ENCODE measurements at regions not wholly inside any gene's neighbourhood (a gene's known extent, or its start where the extent isn't known, plus 50 kb on each side); places are given as distances from the start of the nearest gene placed in this dataset.

GRCh38 chr4:173761938-173762337 lies 231.9 kb upstream of the HAND2 start:
- Histone ChIP-seq H3K27me3 (ENCODE audit: insufficient read depth, low read length, poor library complexity, severe bottlenecking) (no peaks in the 10 kb centered on the region), H3F3A (ENCODE audit: low read depth) (no peaks in the 10 kb centered on the region), H3K9me2 (replicated peaks; ENCODE audit: low read depth, low read length) (no peaks in the 10 kb centered on the region), H3K9me3 (ENCODE audit: insufficient read depth, low read depth, low read length) (no peaks in the 10 kb centered on the region), H3K4me2 (ENCODE audit: low read depth, low read length, poor library complexity, severe bottlenecking) (no peak overlapping the region), H2AFZ (ENCODE audit: low read length) (no peak overlapping the region), H3K36me3 (ENCODE audit: insufficient read depth, low read length) (no peaks in the 10 kb centered on the region), H3K9ac (ENCODE audit: low read depth, low read length, poor library complexity, severe bottlenecking) (no peak overlapping the region), H3K4me3 (ENCODE audit: low read length, poor library complexity, severe bottlenecking) (no peak overlapping the region), H3K79me2 (ENCODE audit: insufficient read depth, low read length) (no peaks in the 10 kb centered on the region), H3K4me1 (ENCODE audit: insufficient read depth, low read length, poor library complexity, severe bottlenecking) (no peaks in the 10 kb centered on the region), H4K20me1 (ENCODE audit: insufficient read depth, low read length, poor library complexity, severe bottlenecking) (no peaks in the 10 kb centered on the region)
- TF ChIP-seq, protein P1, sequence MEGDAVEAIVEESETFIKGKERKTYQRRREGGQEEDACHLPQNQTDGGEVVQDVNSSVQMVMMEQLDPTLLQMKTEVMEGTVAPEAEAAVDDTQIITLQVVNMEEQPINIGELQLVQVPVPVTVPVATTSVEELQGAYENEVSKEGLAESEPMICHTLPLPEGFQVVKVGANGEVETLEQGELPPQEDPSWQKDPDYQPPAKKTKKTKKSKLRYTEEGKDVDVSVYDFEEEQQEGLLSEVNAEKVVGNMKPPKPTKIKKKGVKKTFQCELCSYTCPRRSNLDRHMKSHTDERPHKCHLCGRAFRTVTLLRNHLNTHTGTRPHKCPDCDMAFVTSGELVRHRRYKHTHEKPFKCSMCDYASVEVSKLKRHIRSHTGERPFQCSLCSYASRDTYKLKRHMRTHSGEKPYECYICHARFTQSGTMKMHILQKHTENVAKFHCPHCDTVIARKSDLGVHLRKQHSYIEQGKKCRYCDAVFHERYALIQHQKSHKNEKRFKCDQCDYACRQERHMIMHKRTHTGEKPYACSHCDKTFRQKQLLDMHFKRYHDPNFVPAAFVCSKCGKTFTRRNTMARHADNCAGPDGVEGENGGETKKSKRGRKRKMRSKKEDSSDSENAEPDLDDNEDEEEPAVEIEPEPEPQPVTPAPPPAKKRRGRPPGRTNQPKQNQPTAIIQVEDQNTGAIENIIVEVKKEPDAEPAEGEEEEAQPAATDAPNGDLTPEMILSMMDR (conservative IDR thresholded peaks at IDR 0.05; ENCODE audit: low read length), result no peak
- no peak for TF ChIP-seq EZH2phosphoT487 (IDR thresholded peaks at IDR 0.05; ENCODE audit: borderline replicate concordance)

GRCh38 chr4:173761236-173761635 lies 231.2 kb upstream of the HAND2 start:
- Histone ChIP-seq H3K9me2 (replicated peaks; ENCODE audit: low read depth, low read length) (no peaks in the 10 kb centered on the region), H3K36me3 (ENCODE audit: insufficient read depth, low read length) (no peaks in the 10 kb centered on the region), H2AFZ (ENCODE audit: low read length) (no peak overlapping the region), H4K20me1 (ENCODE audit: insufficient read depth, low read length, poor library complexity, severe bottlenecking) (no peaks in the 10 kb centered on the region), H3K9me3 (ENCODE audit: insufficient read depth, low read depth, low read length) (no peaks in the 10 kb centered on the region), H3K9ac (ENCODE audit: low read depth, low read length, poor library complexity, severe bottlenecking) (no peak overlapping the region), H3K27me3 (ENCODE audit: insufficient read depth, low read length, poor library complexity, severe bottlenecking) (no peaks in the 10 kb centered on the region), H3K4me3 (ENCODE audit: low read length, poor library complexity, severe bottlenecking) (no peak overlapping the region), H3K4me1 (ENCODE audit: insufficient read depth, low read length, poor library complexity, severe bottlenecking) (no peaks in the 10 kb centered on the region), H3F3A (ENCODE audit: low read depth) (no peaks in the 10 kb centered on the region), H3K79me2 (ENCODE audit: insufficient read depth, low read length) (no peaks in the 10 kb centered on the region), H3K4me2 (ENCODE audit: low read depth, low read length, poor library complexity, severe bottlenecking) (no peak overlapping the region)
- TF ChIP-seq EZH2phosphoT487 (IDR thresholded peaks at IDR 0.05; ENCODE audit: borderline replicate concordance), result no peak
- TF ChIP-seq, protein P1 (conservative IDR thresholded peaks at IDR 0.05; ENCODE audit: low read length), result no peak

DNA sequence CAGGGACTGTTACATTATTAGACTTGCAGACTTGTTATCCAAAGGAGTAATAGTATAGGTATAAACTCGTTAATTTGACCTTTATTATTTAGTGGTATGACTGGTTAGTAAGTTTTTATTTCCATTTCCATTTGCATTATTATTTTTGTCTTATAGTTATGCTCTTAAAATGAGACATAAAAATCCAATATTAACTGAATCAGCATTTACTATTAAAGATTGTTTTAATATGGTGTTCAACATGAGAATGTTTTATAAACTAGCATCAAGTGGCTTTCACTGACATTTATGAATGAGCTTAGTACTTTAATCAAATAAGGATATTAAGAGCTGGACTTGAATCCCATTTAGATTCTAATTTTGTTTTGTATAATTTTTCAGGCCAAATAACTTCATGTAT lies 228.1 kb upstream of the HAND2 start:
- Histone ChIP-seq H3K9me3 (ENCODE audit: insufficient read depth, low read depth, low read length) (no peaks in the 10 kb centered on the region), H3F3A (ENCODE audit: low read depth) (no peaks in the 10 kb centered on the region), H3K4me2 (ENCODE audit: low read depth, low read length, poor library complexity, severe bottlenecking) (no peak overlapping the region), H4K20me1 (ENCODE audit: insufficient read depth, low read length, poor library complexity, severe bottlenecking) (no peaks in the 10 kb centered on the region), H3K9me2 (replicated peaks; ENCODE audit: low read depth, low read length) (no peaks in the 10 kb centered on the region), H3K9ac (ENCODE audit: low read depth, low read length, poor library complexity, severe bottlenecking) (no peak overlapping the region), H3K4me3 (ENCODE audit: low read length, poor library complexity, severe bottlenecking) (no peak overlapping the region), H3K79me2 (ENCODE audit: insufficient read depth, low read length) (no peaks in the 10 kb centered on the region), H3K4me1 (ENCODE audit: insufficient read depth, low read length, poor library complexity, severe bottlenecking) (no peaks in the 10 kb centered on the region), H2AFZ (ENCODE audit: low read length) (no peak overlapping the region), H3K36me3 (ENCODE audit: insufficient read depth, low read length) (no peaks in the 10 kb centered on the region), H3K27me3 (ENCODE audit: insufficient read depth, low read length, poor library complexity, severe bottlenecking) (no peaks in the 10 kb centered on the region)
- TF ChIP-seq EZH2phosphoT487 (IDR thresholded peaks at IDR 0.05; ENCODE audit: borderline replicate concordance), result no peak
- TF ChIP-seq, protein P1 (conservative IDR thresholded peaks at IDR 0.05; ENCODE audit: low read length), result no peak

Data from Loucy (cell line).